GM19397 (cell line): ENCODE measurements at regions not wholly inside any gene's neighbourhood (a gene's known extent, or its start where the extent isn't known, plus 50 kb on each side); places are given as distances from the start of the nearest gene placed in this dataset.
"Not testable (repeated sequence)": the region's sequence is repeated elsewhere in the genome, so short reads cannot be mapped to it uniquely, and the experiment has no call there.

Experiments used
- ATAC-seq: cut with Tn5 transposase; IDR thresholded peaks from one replicate; pipeline ENCODE4 v1.9.1; 2021; ENCODE audit warnings: mild to moderate bottlenecking, moderate library complexity; ENCODE audit not compliant: unreplicated experiment

GRCh38 chrY:3037471-3037870, 102.3 kb downstream of the ZFY start:
- ATAC-seq, result no peak

GRCh38 chrY:3040415-3040814, 105.2 kb downstream of the ZFY start:
- ATAC-seq, result no peak

- no peak for ATAC-seq
Observed at GRCh38 chrY:3041985-3042384, 106.8 kb downstream of the ZFY start.

GRCh38 chrY:3042901-3043300, 107.7 kb downstream of the ZFY start:
- ATAC-seq, result no peak

GRCh38 chrY:3045048-3045447, 109.9 kb downstream of the ZFY start:
- no peak for ATAC-seq

GRCh38 chrY:3055496-3055895, 120.3 kb downstream of the ZFY start:
- not testable (repeated sequence) for ATAC-seq

GRCh38 chrY:3058342-3058741, 123.2 kb downstream of the ZFY start:
- ATAC-seq, result not testable (repeated sequence)

- ATAC-seq, result not testable (repeated sequence)
Observed at GRCh38 chrY:3060671-3061070, 125.5 kb downstream of the ZFY start.

GRCh38 chrY:3088149-3088548, 153.0 kb downstream of the ZFY start:
- not testable (repeated sequence) for ATAC-seq

GRCh38 chrY:3108674-3109073, 173.5 kb downstream of the ZFY start:
- not testable (repeated sequence) for ATAC-seq

GRCh38 chrY:3120234-3120633, 185.1 kb downstream of the ZFY start:
- peak; percentile 76 for ATAC-seq

- ATAC-seq, result peak; percentile 54
Observed at GRCh38 chrY:3120716-3121115, 185.5 kb downstream of the ZFY start.

- not testable (repeated sequence) for ATAC-seq
Observed at GRCh38 chrY:3123482-3123881, 188.3 kb downstream of the ZFY start.

- not testable (repeated sequence) for ATAC-seq
Observed at GRCh38 chrY:3171074-3171473, 235.9 kb downstream of the ZFY start.

- not testable (repeated sequence) for ATAC-seq
Observed at GRCh38 chrY:3195035-3195434, 259.9 kb downstream of the ZFY start.

GRCh38 chrY:3202287-3202686, 267.1 kb downstream of the ZFY start:
- ATAC-seq, result not testable (repeated sequence)

- ATAC-seq, result not testable (repeated sequence)
Observed at GRCh38 chrY:3206733-3207132, 271.6 kb downstream of the ZFY start.

- peak; percentile 75 for ATAC-seq
Observed at GRCh38 chrY:3213183-3213582, 278.0 kb downstream of the ZFY start.

GRCh38 chrY:3218134-3218533, 283.0 kb downstream of the ZFY start:
- not testable (repeated sequence) for ATAC-seq

- ATAC-seq, result not testable (repeated sequence)
Observed at GRCh38 chrY:3218559-3218958, 283.4 kb downstream of the ZFY start.

- not testable (repeated sequence) for ATAC-seq
Observed at GRCh38 chrY:3262911-3263310, 316.0 kb upstream of the TGIF2LY start.

GRCh38 chrY:3288063-3288462, 290.8 kb upstream of the TGIF2LY start:
- not testable (repeated sequence) for ATAC-seq

- ATAC-seq, result not testable (repeated sequence)
Observed at GRCh38 chrY:3297235-3297634, 281.6 kb upstream of the TGIF2LY start.
